GM12878 (cell line): ENCODE measurements at regions not wholly inside any gene's neighbourhood (a gene's known extent, or its start where the extent isn't known, plus 50 kb on each side); places are given as distances from the start of the nearest gene placed in this dataset.

ENCODE experiments used
- CHD2 ChIP-seq: IDR thresholded peaks from 2 replicates; pipeline ENCODE4 v1.6.1; 2011; ENCODE audit warnings: low read depth, low read length, improper control_type of control experiment, borderline replicate concordance
- FOXK2 ChIP-seq: fragments of 450-650 bp; IDR thresholded peaks from 2 replicates; pipeline ENCODE4 v1.6.1; 2017; ENCODE audit warnings: mild to moderate bottlenecking, moderate library complexity
- FOXM1 ChIP-seq: IDR thresholded peaks from 2 replicates; pipeline ENCODE4 v1.6.1; 2012; ENCODE audit warnings: low read depth, mild to moderate bottlenecking, inconsistent platforms, low read length, moderate library complexity
- NFIC ChIP-seq: IDR thresholded peaks from 2 replicates; pipeline ENCODE4 v1.6.1; 2012; ENCODE audit warnings: low read depth, mild to moderate bottlenecking, inconsistent platforms, low read length, moderate library complexity
- POLR2A ChIP-seq: IDR thresholded peaks from 2 replicates; pipeline ENCODE4 v1.6.1; 2011; ENCODE audit warnings: low read depth, mild to moderate bottlenecking, low read length
- RFX5 ChIP-seq: IDR thresholded peaks from 2 replicates; pipeline ENCODE4 v1.6.1; 2011; ENCODE audit warnings: low read depth, low read length, improper control_type of control experiment
- TAF1 ChIP-seq: IDR thresholded peaks from 2 replicates; pipeline ENCODE4 v1.6.1; 2011; ENCODE audit warnings: mild to moderate bottlenecking, low read depth, low read length, borderline replicate concordance
- TARDBP ChIP-seq: IDR thresholded peaks from 2 replicates; pipeline ENCODE4 v1.6.1; 2016; ENCODE audit warnings: borderline replicate concordance
- ZNF274 ChIP-seq: IDR thresholded peaks from one replicate; pipeline ENCODE4 v1.8.0; 2011; ENCODE audit not compliant: insufficient read length, insufficient read depth
- TF ChIP-seq, protein P1 (sequence below), 3 experiments: IDR thresholded peaks in 2 of 3; conservative IDR thresholded peaks in 1 of 3; 2 replicates each; pipeline ENCODE4 v1.5.1; 2011; ENCODE audit warnings: low read depth in 3 of 3, low read length in 3 of 3, mild to moderate bottlenecking in 3 of 3, control low read depth in 2 of 3, moderate library complexity in 2 of 3, inconsistent platforms in 1 of 3, mixed read lengths in 1 of 3; ENCODE audit not compliant: control insufficient read depth in 2 of 3, insufficient read depth in 1 of 3; ENCODE audit errors: extremely low read depth in 1 of 3
- TF ChIP-seq, protein P2 (sequence below): IDR thresholded peaks from 2 replicates; pipeline ENCODE4 v1.6.1; 2011; ENCODE audit warnings: borderline replicate concordance, low read depth, mild to moderate bottlenecking, moderate library complexity, mixed read lengths, low read length; ENCODE audit not compliant: insufficient read depth; ENCODE audit errors: extremely low read length

DNA sequence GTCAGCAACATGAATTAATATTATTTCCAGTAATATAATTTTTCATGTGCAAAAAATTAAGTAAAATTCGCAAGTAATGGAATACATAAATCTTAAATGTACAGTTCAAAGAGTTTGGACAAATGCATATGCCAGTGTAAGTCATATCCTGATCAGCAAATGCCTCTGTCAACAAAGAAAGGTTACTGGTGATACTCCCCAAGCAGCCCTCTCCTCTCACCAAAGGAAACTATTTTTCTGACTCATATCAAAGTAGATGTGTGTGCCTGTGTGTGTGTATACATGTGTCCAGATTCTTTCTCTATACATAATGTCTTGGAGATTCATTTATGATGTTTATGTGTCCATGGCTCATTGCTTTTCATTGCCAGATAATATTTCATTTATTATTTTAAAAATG is 1035.0 kb downstream of the SLC16A7 start:
- no peak for TF ChIP-seq POLR2A
- TF ChIP-seq, protein P1, sequence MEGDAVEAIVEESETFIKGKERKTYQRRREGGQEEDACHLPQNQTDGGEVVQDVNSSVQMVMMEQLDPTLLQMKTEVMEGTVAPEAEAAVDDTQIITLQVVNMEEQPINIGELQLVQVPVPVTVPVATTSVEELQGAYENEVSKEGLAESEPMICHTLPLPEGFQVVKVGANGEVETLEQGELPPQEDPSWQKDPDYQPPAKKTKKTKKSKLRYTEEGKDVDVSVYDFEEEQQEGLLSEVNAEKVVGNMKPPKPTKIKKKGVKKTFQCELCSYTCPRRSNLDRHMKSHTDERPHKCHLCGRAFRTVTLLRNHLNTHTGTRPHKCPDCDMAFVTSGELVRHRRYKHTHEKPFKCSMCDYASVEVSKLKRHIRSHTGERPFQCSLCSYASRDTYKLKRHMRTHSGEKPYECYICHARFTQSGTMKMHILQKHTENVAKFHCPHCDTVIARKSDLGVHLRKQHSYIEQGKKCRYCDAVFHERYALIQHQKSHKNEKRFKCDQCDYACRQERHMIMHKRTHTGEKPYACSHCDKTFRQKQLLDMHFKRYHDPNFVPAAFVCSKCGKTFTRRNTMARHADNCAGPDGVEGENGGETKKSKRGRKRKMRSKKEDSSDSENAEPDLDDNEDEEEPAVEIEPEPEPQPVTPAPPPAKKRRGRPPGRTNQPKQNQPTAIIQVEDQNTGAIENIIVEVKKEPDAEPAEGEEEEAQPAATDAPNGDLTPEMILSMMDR (IDR thresholded peaks at IDR 0.05 in 2 of 3, conservative IDR thresholded peaks at IDR 0.05 in 1 of 3; ENCODE audit: control insufficient read depth in 2 of 3, extremely low read depth in 1 of 3, insufficient read depth in 1 of 3, low read depth in 3 of 3, low read length in 3 of 3), result no peak
- TF ChIP-seq FOXK2, result no peak
- no peak for TF ChIP-seq TAF1
- TF ChIP-seq ZNF274, result no peak
- TF ChIP-seq, protein P2, sequence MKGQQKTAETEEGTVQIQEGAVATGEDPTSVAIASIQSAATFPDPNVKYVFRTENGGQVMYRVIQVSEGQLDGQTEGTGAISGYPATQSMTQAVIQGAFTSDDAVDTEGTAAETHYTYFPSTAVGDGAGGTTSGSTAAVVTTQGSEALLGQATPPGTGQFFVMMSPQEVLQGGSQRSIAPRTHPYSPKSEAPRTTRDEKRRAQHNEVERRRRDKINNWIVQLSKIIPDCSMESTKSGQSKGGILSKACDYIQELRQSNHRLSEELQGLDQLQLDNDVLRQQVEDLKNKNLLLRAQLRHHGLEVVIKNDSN, result no peak
- no peak for TF ChIP-seq RFX5
- TF ChIP-seq FOXM1, result no peak
- TF ChIP-seq TARDBP, result no peak
- TF ChIP-seq NFIC, result no peak
- no peak for TF ChIP-seq CHD2
